SKM-1 treated with dmso at 0.1 percent for 144 hours (cell line): ENCODE measurements at regions not wholly inside any gene's neighbourhood (a gene's known extent, or its start where the extent isn't known, plus 50 kb on each side); places are given as distances from the start of the nearest gene placed in this dataset.
"Not testable (repeated sequence)": the region's sequence is repeated elsewhere in the genome, so short reads cannot be mapped to it uniquely, and the experiment has no call there.

Source experiments
- DNase-seq: peaks from one replicate; lab custom pipeline; 2025; ENCODE audit not compliant: unreplicated experiment; lab: John Stamatoyannopoulos, UW

DNA sequence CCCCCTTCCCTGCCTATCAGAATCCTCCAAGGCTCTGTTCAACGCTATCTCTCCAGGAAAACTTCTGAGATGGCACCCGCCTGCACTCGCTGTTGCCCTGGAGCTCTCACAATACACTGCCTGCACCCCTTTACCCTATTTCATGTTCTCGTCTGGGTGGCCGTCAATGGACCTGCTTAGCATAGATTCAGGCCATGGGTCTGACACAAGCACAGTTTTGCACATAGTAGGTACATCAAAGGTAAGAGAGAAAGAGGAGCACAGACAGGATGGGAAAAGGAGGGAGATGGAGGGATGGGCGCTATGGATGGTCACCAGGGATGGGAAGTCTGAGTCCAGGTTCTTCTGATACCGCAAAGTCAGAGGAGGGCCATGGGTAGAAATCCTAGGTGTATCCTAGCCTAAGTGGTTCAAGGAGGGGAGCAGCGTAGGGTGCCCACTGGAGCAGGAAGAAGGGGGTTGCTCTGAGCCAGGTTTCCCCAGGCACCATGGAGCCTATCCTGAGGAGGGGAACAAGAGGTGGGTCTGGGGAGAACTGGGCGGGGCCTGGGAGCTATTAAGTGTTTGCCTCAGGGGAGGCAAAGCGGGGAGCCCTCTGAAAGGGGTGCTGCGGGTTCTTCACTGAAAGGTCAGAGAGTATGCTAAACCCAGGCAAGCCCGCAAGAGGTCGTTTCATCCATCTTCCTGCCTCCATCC lies 89.3 kb downstream of the MRPL14 start:
- DNase-seq, result no peak

DNA sequence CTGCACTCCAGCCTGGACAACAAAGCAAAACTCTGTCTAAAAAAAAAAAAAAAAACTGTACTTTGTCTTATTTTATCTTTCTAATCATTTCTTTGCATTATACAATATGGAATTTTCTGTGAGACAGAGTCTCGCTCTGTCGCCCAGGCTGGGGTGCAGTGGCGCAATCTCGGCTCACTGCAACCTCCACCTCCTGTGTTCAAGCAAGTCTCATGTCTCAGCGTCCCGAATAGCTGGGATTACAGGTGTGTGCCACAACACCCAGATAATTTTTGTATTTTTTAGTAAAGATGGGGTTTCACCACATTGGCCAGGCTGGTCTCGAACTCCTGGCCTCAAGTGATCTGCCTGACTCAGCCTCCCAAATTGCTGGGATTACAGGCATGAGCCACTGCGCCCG lies 90.0 kb downstream of the MRPL14 start:
- DNase-seq, result not testable (repeated sequence)

- DNase-seq, result peak; percentile 78
Measured at GRCh38 chr6:44036699-44037101, 90.6 kb downstream of the MRPL14 start.

DNA sequence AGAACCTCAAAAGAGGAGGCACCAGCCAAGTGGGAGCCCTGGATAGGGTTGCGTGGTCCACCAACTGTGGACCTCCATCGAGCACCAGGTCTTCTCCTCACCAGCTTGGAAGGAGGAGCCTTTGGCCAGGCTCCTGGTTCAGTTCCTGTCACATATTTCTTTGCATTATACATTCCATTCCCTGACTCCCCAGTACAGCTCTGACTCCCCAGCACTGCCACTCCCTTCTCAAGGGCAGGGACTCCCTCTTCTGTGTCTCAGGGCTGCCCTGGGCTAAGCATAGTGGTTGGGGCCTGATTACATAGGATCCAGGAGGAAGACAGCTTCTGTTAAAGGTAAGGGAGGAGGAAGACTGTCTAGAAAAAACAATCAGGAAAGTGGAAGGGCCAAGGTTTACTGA lies 91.1 kb downstream of the MRPL14 start:
- no peak for DNase-seq

GRCh38 chr6:44035621-44036020 lies 91.6 kb downstream of the MRPL14 start:
- no peak for DNase-seq

DNA sequence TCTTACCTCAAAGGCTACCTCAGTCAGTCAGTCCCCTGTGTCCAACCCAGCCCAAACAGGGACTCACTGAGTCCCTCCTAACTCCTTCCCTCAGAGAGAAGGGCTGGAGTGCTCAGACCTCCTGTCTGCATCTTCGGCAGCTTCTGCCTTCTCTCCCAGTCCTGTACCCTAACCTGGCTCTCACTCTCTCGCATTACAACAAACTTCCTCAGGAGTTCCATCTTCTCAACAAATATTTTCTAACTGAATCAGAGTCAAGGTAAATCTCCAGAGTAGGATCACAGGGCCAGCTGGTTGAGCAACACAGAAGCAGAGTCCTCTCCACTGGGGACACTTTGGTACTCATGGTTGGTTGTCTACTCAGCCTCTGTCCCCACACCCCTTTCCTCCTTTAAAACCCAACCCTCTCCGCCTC lies 92.3 kb downstream of the MRPL14 start:
- no peak for DNase-seq

GRCh38 chr6:44034391-44034861 lies 92.8 kb downstream of the MRPL14 start:
- no peak for DNase-seq

DNA sequence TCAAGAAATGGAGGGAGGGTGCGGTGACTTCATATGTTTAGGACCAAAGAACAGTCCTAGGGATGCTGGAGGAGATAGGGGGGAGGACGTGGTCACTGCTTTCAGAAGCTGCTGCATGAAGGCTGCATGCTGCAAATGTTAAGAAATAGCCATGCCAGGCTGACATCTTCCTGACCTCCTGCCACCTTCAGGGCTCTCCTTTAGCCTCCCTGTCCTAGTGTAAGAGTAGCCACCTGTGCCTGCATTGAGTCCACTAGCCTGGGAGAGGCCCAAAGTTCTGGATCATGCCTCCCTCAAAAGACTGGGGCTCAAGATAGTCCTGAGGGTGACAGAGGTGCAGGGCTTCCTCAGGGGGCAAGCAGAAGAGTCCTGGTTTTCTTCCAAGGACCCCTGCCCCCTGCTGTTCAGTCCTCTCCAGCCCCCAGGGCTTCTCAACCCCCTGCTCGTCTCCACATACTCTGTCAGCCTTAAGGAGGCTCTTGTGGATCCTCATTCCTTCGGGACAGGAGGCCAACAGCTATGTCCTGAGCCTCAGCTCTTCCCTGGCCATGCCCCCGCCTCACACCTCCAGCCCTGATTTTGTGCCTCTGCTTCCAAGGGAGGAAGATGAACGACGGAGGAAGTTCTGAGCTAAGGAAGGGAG lies 96.3 kb downstream of the MRPL14 start:
- DNase-seq, result no peak

DNA sequence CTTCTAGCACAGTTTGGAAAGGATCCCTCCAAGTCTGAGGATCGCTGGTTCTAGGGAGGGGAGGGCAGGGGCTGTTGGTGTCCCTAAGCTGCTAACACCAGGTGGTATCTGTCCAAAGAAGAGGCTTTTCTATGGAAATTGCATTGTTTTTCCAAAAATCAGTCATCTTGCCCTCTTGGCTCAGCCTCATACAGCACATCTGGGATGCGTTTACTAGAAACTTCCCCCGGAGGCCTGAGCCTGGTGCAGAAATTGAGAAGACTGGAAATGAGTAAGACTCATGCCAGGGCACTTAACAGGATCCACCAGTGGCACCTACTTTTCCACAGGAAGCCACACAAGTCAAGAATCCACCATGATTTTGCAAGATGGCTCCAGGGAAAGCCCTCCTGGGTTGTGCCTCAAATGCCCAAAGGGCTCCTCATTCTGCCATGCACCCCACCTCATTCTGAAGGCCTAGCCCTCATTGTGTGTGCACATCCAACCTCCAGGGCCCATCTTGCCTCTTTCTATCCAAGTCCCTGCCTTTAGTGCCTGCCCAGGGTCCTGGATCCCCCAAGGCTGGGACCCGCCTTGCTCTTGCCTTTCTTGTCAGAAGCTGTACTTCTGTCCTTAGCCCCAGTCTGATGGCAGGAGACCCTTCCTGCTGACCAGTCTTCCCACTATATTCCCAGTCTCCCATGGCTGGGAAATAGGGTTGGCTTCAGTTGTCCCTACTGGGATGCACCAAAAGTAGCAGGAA lies 97.6 kb downstream of the MRPL14 start:
- no peak for DNase-seq

DNA sequence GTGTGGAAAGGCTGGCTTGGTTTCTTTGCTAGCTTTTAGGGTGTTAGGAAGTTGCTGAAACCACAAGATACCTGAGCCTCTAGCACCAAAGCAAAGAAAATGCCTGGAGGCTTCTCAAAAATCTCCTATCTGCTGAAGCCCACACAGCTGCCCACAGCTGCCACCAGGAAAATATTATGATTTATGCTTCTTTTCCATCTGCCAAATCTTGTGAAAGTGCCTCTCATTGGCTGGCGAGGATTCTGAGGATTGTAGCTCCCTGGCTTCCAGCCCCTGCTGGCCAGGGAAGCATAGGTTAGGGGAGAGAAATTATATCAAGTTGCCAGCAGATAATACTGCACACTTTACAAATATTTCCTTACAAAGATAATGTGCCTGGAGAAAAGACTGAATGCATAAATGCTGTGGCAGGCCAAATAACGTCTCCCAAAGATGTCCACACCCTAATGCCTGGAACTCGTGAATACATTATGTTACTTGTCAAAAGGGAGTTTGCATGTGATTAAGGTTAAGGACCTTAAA lies 98.4 kb downstream of the MRPL14 start:
- DNase-seq, result no peak

DNA sequence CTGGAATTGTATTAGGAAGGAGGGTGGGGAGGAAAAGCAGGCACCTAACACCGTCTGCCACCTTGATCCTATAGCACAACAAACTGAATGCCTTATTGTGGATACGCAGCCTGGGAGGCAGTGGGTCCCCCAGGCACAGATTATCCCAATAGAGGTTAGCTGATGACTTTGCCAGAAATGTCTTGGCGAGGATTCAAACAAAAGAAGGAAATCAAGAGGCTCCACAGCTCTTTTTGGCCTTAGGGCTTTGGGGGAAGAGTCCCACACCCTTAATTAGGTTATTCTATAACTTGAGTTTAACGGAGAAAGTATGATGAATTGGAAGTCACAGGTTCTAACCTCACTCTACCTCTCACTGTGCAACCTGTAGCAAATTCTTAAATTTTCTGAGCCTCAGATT lies 102.0 kb downstream of the MRPL14 start:
- DNase-seq, result no peak

DNA sequence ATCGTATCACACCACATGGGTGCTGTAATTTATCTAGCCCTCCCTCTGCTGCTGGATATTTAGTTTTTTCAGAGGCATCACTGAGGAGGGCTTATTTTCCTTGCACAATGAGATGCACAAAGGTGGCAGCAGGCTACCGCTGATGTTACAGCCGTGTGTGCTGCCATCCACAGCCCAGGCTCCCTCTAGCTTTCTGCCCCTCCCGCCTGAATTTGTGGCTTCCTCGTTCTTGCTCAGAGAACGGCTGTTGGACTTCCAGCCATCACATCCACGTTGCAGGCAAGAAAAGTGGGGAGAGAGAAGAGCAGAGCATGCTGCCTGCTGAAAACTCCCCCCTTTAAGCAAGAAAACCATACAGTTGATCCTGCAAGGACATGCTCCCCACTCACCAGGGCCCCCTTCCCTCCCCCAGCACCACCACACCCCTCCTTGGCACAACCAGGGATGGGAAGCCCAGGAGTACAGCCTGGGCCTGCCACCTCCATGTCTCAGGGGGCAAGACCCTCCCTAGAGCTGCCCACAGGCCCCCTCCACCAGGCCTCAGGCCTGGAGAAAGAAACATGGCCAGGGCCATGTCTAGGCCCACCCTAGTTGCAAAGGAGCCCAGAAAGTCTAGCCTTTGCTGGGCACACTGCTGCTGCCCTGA lies 102.6 kb downstream of the MRPL14 start:
- peak; percentile 64 for DNase-seq

GRCh38 chr6:44023586-44024454 lies 103.4 kb downstream of the MRPL14 start:
- DNase-seq, result no peak

DNA sequence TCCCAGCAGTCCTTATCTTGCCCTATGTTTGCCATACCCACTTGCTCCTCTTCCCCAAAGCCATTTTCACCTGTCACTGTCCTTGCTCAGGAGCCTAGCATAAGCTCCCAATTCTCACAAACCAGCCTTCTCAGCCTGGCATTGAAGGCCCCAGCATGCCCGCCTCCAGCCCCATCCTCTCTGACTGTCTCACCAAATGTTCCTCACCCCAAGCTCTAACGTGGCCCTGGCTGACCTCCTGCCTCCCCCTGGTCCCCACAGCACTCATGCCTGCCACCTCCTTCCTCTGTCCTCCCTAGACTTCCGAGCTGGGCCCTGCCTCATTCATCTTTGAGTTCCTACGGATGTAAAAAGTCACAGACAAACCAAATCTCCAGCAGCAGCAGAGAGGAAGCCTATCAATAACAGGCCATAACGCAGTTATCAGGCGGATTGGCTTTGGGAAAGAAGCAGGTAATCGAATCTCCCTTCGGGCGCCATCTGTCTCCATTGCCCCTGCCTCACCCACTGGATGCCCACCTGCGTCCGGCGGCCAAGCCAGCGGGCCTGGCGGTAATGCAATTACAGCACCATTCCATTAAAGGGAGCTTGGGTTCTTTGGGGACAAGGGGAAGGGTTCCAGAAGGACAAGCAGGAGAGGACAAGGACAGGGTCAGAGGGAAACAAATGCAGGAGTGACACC lies 104.4 kb downstream of the MRPL14 start:
- no peak for DNase-seq

- peak; percentile 16 for DNase-seq
Measured at GRCh38 chr6:44022296-44022661, 105.0 kb downstream of the MRPL14 start.

- DNase-seq, result no peak
Measured at GRCh38 chr6:44021589-44022295, 105.5 kb downstream of the MRPL14 start.

DNA sequence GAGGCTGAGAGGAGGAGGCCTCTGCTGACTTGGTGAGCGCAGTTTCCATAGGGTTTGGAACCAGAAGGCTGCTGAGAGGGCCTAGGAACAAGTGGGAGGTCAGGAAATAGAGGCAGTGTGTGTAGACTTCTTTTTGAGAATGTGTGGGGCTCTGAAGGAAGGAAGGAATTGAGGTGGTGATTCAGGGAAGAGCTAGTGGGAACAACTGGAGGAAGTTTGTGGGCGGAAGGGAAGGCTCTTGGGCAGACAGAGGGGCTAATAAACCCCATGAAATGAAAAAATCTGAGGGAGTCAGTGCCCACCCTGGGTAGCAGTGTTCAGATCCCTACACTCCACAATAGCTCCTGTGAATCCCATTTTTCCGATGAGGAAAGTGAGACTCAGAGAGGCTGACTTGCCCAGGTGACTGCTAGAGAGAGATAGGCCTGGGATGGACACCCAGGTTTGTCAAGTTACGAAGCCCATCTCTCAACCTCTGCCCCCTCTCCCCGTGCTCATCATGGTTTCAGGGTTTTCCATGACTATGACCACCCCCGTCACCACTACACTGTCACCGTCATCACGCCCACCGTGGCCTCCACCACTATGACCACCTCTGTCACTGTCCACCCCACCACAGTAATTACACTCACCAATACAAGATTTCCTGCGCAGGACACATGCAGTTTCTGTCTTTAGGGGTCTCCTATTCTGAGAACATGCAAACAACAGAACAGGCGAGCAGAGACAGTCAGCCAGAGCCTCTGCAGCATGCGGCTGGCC lies 106.4 kb downstream of the MRPL14 start:
- no peak for DNase-seq

DNA sequence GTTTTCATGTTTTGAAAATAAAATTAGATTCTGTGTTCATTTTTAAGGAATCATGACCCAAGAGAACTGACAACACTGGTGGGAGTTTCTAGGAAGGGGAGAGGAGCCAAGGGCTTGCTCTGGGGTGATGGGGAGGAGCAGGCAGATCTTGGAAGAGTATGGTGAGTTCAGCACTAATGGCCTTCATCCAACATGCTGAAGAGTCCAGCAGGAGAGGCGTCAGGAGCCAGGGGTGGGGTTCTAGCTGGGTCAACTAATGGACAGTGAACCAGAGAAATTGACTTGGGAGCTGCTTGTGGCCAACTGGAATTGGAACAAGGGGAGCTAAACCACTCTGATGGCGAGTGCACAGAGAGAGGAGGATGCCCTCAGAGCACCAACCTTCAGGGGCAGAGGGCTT lies 107.1 kb downstream of the MRPL14 start:
- DNase-seq, result no peak
